ENCODE measurements at regions not wholly inside any gene's neighbourhood (a gene's known extent, or its start where the extent isn't known, plus 50 kb on each side); places are given as distances from the start of the nearest gene placed in this dataset.

DNA sequence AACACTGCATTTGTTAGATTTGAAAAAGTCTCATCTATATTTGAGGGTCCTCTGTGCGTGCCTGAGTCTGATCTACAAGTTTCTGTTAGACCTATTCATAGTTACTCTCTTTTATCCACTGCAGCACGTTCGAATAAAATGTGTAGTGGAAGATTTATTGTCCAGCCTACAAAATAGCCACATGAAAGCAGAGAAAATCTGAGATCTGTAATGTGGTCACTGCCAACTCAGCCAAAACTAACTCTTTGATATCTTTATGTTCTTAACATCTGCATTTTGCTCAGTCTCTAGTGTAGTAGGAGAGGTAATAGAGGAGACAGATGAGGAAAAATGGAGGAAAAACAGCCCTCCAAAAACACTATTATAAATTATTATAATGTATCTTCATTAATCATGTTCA lies 354.0 kb downstream of the NPR3 start:
- Mint-ChIP-seq H3K4me1 (no peaks in the 10 kb centered on the region), H3K27me3 (no peaks in the 10 kb centered on the region), H3K4me3 (no peak overlapping the region), H3K9me3 (peaks cover 0 to 8% (median 0%) of the 10 kb centered on the region in 9 donors), H3K36me3 (no peaks in the 10 kb centered on the region), H3K27ac (no peak overlapping the region)
- POLR2A ChIA-PET: no interaction called here
- ATAC-seq: no peak
- DNase-seq: no peak

DNA sequence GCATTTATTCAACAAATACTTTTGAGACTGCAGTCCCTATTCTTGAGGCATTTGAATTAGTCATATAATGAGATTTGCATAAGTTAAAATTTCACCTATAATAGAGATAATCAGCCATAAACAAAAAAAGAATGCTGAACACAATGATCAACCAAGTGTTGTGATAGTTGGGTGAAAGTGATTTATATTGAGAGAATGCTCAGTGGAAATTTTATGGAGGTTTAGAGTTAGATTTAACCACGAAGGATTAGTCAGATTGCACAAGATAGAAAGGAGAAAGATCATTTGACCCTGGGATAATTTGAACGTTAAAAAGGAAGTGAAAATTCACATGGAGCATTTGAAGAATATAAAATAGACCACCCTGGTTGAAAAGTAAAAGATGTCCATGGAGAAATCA lies 356.2 kb downstream of the NPR3 start:
- POLR2A ChIA-PET: no interaction called here
- Mint-ChIP-seq H3K27me3 (no peaks in the 10 kb centered on the region), H3K36me3 (no peaks in the 10 kb centered on the region), H3K4me1 (peaks cover 0 to 2% (median 0%) of the 10 kb centered on the region in 4 donors), H3K9me3 (peaks cover 0 to 5% (median 0%) of the 10 kb centered on the region in 9 donors), H3K4me3 (no peak overlapping the region), H3K27ac (no peak overlapping the region)
- ATAC-seq (no peak), DNase-seq (no peak)

DNA sequence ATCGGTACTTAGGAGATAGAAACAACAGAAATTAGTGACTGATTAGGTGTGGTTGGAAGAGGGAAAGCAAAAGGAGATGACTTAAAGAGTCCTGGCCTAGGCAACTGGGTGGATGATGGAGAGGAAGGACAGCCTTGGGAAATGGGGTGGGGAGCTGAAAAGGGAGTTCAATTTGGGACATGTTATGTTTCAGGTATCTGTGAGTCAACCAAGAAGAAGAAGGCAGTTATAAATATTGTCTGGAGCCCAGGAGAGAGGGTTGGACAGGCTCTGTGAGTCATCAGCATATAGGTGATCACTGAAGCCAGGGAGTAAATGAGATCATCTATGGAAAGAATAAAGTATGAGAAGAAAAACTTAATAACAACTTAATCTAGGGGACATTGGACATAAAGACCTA lies 357.7 kb downstream of the NPR3 start:
- H3K9me3 Mint-ChIP-seq: peaks cover 0 to 3% (median 0%) of the 10 kb centered on the region in 9 donors
- H3K27me3 Mint-ChIP-seq: no peaks in the 10 kb centered on the region
- H3K4me1 Mint-ChIP-seq: peaks cover 0 to 2% (median 0%) of the 10 kb centered on the region in 4 donors
- POLR2A ChIA-PET: no interaction called here
- no peak overlapping the region for H3K4me3 Mint-ChIP-seq
- H3K36me3 Mint-ChIP-seq: no peaks in the 10 kb centered on the region
- H3K27ac Mint-ChIP-seq: no peak overlapping the region
- ATAC-seq: no peak
- no peak for DNase-seq

DNA sequence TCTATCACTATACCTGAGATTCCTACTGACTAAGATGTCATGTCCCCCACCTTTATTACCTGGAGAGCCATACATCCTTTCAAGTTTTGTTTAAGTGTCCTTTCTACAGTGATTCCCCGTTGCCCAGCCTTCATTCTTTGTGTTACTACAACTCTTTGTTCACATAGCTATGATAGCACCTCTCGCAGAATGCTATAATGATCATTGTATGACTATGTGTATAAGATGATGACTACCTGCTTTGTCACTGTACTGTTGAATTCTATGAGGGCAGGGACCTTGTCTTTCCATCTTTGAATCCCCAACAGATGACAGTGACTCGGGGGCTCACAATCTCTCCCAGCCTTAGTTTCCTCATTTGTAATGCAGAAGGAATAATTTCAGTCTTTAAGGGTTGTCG lies 361.2 kb downstream of the NPR3 start:
- ATAC-seq: no peak

DNA sequence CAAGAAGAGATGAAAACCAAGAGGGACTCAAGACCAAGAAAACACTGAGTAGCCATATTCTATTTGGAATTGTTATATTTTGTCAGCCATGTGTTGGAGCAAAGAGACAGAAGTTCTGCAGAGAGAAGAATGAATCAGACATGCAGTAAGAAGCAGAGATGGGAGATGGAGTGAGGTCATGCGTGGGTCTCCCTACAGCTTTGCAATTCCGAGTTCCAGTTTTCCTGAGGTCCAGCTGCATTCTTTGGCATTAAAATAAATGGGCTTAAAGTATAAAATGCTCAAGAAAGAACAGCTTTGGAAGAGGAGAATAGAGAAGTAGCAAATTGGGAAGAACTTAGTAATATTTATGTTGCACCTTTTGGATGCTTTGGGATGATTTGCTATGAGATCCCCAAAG lies 361.6 kb downstream of the NPR3 start:
- no peak overlapping the region for H3K4me3 Mint-ChIP-seq
- no peak for DNase-seq
- POLR2A ChIA-PET: no interaction called here
- H3K27me3 Mint-ChIP-seq: peaks cover 0 to under 1% (median 0%) of the 10 kb centered on the region in 5 donors
- no peak for ATAC-seq
- H3K27ac Mint-ChIP-seq: no peak overlapping the region
- peaks cover 0 to 2% (median 0%) of the 10 kb centered on the region in 4 donors for H3K4me1 Mint-ChIP-seq
- H3K36me3 Mint-ChIP-seq: no peaks in the 10 kb centered on the region
- peaks cover 0 to 4% (median 2%) of the 10 kb centered on the region in 9 donors for H3K9me3 Mint-ChIP-seq

More for the DNA sequence above, 361.2 kb downstream of the NPR3 start:
- DNase-seq: no peak
- POLR2A ChIA-PET: no interaction called here
- H3K36me3 Mint-ChIP-seq: no peaks in the 10 kb centered on the region
- no peak overlapping the region for H3K4me3 Mint-ChIP-seq
- no peaks in the 10 kb centered on the region for H3K27me3 Mint-ChIP-seq
- H3K9me3 Mint-ChIP-seq: peaks cover 0 to 3% (median 0%) of the 10 kb centered on the region in 9 donors
- peaks cover 0 to 2% (median 0%) of the 10 kb centered on the region in 4 donors for H3K4me1 Mint-ChIP-seq
- no peak overlapping the region for H3K27ac Mint-ChIP-seq

DNA sequence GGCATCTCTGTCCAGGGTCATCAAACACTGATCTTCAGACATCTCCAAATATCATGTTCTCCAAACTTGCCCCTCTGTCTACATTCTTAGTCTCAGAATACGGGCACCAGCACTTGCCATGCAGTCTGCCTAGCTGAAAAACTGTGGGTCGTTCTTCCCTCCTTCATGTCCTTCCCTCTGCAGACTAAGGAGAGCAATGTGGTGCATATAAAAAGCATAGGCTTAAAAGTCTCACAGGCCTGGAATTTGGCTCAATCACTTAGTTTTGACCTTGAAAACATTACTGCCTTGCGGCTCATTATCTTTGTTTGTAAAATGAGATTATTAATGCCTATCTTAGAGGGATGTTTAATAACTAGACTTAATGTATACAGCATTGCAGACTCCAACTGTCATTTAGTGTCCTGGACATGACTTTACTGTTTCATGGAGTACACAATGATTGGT lies 362.8 kb downstream of the NPR3 start:
- no peak for ATAC-seq
- Mint-ChIP-seq H3K4me1 (peaks cover 0 to 2% (median 0%) of the 10 kb centered on the region in 4 donors), H3K9me3 (peaks cover 0 to 10% (median 2%) of the 10 kb centered on the region in 9 donors), H3K4me3 (no peak overlapping the region), H3K27ac (no peak overlapping the region), H3K36me3 (no peaks in the 10 kb centered on the region), H3K27me3 (peaks cover 0 to 3% (median 0%) of the 10 kb centered on the region in 5 donors)
- POLR2A ChIA-PET: no interaction called here
- no peak for DNase-seq

DNA sequence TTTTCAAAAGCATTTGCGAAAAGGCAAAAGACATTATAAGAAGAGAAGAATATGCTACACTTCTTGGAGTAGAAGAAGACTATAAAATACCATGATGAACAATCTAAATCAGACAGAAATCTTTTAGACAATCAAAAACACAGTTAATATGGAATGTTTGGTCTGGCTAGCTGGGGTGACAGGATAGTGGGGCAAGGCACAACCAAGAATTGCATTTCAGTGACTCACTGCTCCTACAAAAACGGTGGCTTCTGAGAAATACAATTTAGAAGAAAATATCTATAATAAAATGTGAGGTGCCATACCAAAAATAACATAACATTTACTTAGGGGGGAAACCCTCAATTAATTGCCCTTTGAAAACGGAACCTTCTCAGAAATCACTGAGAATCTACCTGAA lies 363.4 kb downstream of the NPR3 start:
- no peak overlapping the region for H3K4me3 Mint-ChIP-seq
- no peak overlapping the region for H3K27ac Mint-ChIP-seq
- ATAC-seq (no peak), DNase-seq (no peak)
- no peaks in the 10 kb centered on the region for H3K36me3 Mint-ChIP-seq
- H3K9me3 Mint-ChIP-seq: peaks cover 0 to 10% (median 2%) of the 10 kb centered on the region in 9 donors
- peaks cover 0 to 2% (median 0%) of the 10 kb centered on the region in 4 donors for H3K4me1 Mint-ChIP-seq
- H3K27me3 Mint-ChIP-seq: peaks cover 0 to 3% (median 0%) of the 10 kb centered on the region in 5 donors
- POLR2A ChIA-PET: no interaction called here

DNA sequence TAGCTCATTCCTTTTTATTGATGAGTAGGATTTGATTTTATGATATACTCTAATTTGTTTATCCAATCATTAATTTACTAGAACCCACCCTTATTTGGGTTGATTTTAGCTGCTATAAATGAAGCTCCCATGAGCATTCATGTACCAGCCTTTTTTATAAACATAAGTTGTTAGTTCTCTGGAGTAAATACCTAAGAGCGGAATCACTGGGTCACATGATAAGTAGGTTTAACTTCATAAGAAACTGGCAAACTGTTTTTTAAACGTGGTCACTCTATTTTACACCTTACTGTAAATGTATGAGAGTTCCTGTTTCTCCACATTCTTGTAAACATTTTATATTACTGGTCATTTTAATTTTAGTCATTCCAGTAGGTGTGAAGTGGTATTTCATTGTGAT lies 364.6 kb downstream of the NPR3 start:
- peaks cover 0 to 2% (median 0%) of the 10 kb centered on the region in 4 donors for H3K4me1 Mint-ChIP-seq
- H3K4me3 Mint-ChIP-seq: no peak overlapping the region
- no peaks in the 10 kb centered on the region for H3K36me3 Mint-ChIP-seq
- H3K27ac Mint-ChIP-seq: no peak overlapping the region
- DNase-seq (no peak), ATAC-seq (no peak)
- H3K27me3 Mint-ChIP-seq: peaks cover 0 to 3% (median 0%) of the 10 kb centered on the region in 5 donors
- POLR2A ChIA-PET: no interaction called here
- H3K9me3 Mint-ChIP-seq: peaks cover 0 to 10% (median 3%) of the 10 kb centered on the region in 9 donors

DNA sequence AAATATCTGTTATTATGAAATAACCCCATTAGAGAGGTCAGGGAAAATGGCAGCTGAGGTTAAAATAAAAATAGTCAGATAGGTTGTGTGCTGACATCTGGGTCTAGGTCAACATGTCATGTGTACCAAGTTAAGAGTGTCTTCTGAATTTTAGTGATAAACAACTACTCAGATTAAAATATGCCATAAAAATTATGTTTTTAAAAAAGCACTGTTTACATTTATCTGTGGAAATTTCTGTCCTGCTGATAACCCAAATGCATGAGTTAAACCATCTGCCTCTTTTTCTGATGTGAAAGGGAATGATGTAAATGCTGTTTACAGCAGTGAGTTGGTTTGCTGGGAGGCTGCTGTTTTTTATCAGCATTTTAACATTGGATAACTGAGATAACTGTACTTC lies 361.2 kb upstream of the TARS1 start:
- H3K9me3 Mint-ChIP-seq: peaks cover 0 to 10% (median 4%) of the 10 kb centered on the region in 9 donors

DNA sequence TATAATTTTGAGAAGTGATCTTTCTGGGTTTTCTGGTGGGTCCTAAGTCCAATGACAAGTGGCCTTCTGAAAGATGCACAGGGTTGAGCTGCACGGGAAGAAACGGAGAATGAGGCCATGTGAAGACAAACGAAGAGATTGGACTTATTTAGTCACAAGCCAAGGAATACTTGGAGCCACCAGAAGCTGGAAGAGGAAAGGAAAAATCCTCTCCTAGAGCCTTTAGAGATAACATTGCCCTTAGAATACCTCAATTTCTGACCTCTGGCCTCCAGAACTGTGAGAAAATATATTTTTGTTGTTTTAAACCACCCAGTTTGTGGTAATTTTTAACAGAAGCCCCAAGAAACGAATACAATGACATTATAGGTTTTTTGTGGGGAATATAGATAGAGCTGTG lies 360.5 kb upstream of the TARS1 start:
- Mint-ChIP-seq H3K9me3 (peaks cover 0 to 10% (median 4%) of the 10 kb centered on the region in 9 donors), H3K36me3 (no peaks in the 10 kb centered on the region), H3K27ac (no peak overlapping the region), H3K4me1 (no peaks in the 10 kb centered on the region), H3K4me3 (no peak overlapping the region), H3K27me3 (peaks cover 0 to 3% (median 0%) of the 10 kb centered on the region in 5 donors)
- ATAC-seq: no peak
- no peak for DNase-seq
- POLR2A ChIA-PET: no interaction called here

More for the DNA sequence above, 361.2 kb upstream of the TARS1 start:
- H3K27ac Mint-ChIP-seq: no peak overlapping the region
- ATAC-seq (no peak), DNase-seq (no peak)
- POLR2A ChIA-PET: no interaction called here
- H3K4me1 Mint-ChIP-seq: no peaks in the 10 kb centered on the region
- peaks cover 0 to 3% (median 0%) of the 10 kb centered on the region in 5 donors for H3K27me3 Mint-ChIP-seq
- H3K36me3 Mint-ChIP-seq: no peaks in the 10 kb centered on the region
- no peak overlapping the region for H3K4me3 Mint-ChIP-seq

DNA sequence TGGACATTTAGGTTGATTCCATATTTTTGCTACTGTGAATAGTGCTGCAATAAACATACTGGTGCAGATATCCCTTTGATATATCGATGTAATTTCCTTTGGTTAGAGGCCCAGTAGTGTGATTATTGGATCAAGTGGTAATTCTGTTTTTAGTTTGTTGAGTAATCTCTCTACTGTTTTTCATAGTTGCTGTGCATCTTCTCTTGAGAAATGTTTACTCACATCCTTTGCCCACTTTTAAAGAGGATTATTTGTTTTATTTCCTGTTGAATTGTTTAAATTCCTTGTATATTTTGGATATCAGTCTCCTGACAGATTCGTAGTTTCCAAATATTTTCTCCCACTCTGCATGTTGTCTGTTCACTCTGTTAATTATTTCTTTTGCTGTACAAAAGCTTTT lies 352.6 kb upstream of the TARS1 start:
- H3K4me3 Mint-ChIP-seq: no peak overlapping the region
- no peaks in the 10 kb centered on the region for H3K27me3 Mint-ChIP-seq
- no peaks in the 10 kb centered on the region for H3K4me1 Mint-ChIP-seq
- no peaks in the 10 kb centered on the region for H3K36me3 Mint-ChIP-seq
- ATAC-seq: no peak
- DNase-seq: no peak
- POLR2A ChIA-PET: no interaction called here
- H3K27ac Mint-ChIP-seq: no peak overlapping the region
- peaks cover 0 to 29% (median 13%) of the 10 kb centered on the region in 9 donors for H3K9me3 Mint-ChIP-seq

DNA sequence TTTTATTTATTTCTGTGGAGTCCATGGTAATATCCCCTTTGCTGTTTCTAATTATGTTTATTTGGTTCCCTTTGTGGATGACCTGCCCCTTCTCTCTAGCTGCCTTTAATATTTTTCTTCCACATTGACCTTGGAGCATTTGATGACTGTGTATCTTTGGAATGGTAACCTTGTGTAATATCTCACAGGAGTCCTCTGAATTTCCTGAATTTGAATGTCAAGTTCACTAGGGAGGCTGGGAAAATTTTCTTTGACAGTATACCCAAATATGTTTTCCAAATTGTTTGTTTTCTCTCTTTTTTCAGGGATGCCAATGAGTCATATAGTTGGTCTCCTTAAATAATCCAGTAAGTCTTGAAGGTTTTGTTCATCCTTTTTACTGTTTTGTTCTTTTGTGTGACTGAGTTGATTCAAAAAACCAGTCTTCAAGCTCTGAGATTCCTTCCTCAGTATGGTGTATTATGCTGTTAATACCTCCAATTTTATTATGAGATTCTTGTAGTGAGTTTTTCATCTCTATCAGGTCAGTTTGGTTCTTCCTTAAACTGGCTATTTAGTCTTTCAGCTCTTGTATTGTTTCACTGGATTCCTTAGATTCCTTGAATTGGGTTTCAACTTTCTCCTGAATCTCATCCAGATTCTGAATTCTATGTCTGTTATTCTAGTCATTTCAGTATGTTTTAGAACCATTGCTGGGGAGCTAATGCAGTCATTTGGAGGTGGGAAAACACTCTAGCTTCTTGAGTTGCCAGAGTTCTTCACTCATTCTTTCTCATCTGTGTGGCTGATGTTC lies 349.0 kb upstream of the TARS1 start:
- Mint-ChIP-seq H3K36me3 (no peaks in the 10 kb centered on the region), H3K4me1 (no peaks in the 10 kb centered on the region), H3K27ac (no peak overlapping the region), H3K9me3 (peaks cover 0 to 20% (median 11%) of the 10 kb centered on the region in 9 donors), H3K4me3 (no peak overlapping the region), H3K27me3 (no peaks in the 10 kb centered on the region)
- no peak for DNase-seq
- POLR2A ChIA-PET: no interaction called here
- ATAC-seq: no peak

DNA sequence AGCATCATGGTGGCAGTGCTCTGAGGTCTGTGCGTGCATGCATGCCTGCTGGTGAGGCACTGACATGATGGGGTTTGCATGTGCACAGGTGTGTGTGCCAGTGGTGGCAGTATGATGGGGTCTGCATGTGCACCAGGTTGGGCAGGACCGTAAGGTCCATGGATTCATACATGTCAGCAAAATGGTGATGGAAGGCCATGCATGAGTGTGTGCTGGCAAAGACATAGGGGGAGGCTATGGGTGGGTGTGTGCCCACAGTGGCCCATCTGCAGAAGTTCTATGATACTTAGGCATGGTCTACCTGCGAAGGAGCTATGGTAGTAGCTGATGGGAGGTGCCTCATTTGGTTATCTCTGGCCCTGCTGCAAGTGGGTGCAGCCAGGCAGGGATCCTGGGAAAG lies 348.0 kb upstream of the TARS1 start:
- Mint-ChIP-seq H3K36me3 (no peaks in the 10 kb centered on the region), H3K9me3 (peaks cover 0 to 24% (median 11%) of the 10 kb centered on the region in 9 donors), H3K4me1 (no peaks in the 10 kb centered on the region), H3K27me3 (no peaks in the 10 kb centered on the region), H3K4me3 (no peak overlapping the region), H3K27ac (no peak overlapping the region)
- POLR2A ChIA-PET: no interaction called here
- ATAC-seq (no peak), DNase-seq (no peak)

DNA sequence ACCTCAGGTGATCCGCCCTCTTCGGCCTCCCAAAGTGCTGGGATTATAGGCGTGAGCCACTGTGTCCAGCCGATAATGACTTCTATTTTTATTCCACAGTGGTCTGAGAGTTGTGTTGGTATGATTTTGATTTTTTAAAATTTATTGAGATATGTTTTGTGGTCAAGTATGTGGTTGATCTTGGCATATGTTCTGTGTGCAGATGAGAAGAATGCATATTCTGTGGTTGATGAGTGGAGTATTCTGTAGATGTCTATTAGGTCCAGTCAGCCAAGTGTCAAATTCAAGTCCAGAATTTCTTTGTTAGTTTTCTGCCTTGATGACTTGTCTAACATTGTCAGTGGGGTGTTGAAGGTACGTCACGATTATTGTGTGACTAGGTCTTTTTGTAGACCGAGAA lies 338.2 kb upstream of the TARS1 start:
- Mint-ChIP-seq H3K4me3 (no peak overlapping the region), H3K4me1 (no peaks in the 10 kb centered on the region), H3K9me3 (peaks cover 5 to 57% (median 37%) of the 10 kb centered on the region in 9 donors), H3K27ac (no peak overlapping the region), H3K36me3 (peaks cover 0 to 9% (median 3%) of the 10 kb centered on the region in 3 donors), H3K27me3 (no peaks in the 10 kb centered on the region)
- POLR2A ChIA-PET: no interaction called here
- ATAC-seq: no peak
- no peak for DNase-seq
